ENCODE measurements at regions not wholly inside any gene's neighbourhood (a gene's known extent, or its start where the extent isn't known, plus 50 kb on each side); places are given as distances from the start of the nearest gene placed in this dataset.

DNA sequence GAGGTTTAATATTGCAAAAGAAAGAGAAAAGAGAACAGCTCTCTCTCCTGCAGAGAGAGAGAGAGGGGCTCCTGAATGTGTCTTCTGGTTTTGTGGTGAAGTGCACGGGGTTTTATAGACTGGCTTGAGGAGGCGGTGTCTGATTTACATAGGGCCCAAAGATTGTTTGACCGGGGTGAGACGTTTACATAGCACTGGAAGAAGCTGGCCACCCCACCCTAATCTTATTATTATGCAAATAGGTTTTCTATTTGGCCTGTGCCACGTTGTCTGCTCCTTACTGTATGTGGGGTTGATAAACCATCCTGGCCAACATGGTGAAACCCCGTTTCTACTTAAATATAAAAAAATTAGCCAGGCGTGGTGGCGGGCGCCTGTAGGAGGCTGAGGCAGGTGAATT, 268.6 kb downstream of the SV2B start:
- TF ChIP-seq, protein P1, sequence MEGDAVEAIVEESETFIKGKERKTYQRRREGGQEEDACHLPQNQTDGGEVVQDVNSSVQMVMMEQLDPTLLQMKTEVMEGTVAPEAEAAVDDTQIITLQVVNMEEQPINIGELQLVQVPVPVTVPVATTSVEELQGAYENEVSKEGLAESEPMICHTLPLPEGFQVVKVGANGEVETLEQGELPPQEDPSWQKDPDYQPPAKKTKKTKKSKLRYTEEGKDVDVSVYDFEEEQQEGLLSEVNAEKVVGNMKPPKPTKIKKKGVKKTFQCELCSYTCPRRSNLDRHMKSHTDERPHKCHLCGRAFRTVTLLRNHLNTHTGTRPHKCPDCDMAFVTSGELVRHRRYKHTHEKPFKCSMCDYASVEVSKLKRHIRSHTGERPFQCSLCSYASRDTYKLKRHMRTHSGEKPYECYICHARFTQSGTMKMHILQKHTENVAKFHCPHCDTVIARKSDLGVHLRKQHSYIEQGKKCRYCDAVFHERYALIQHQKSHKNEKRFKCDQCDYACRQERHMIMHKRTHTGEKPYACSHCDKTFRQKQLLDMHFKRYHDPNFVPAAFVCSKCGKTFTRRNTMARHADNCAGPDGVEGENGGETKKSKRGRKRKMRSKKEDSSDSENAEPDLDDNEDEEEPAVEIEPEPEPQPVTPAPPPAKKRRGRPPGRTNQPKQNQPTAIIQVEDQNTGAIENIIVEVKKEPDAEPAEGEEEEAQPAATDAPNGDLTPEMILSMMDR (IDR thresholded peaks at IDR 0.05): no peak
- TF ChIP-seq FOSL2 (IDR thresholded peaks at IDR 0.05; ENCODE audit: borderline replicate concordance, low read depth) (no peak), ELF1 (IDR thresholded peaks at IDR 0.05) (no peak), SMC3 (IDR thresholded peaks at IDR 0.05; ENCODE audit: low read depth, low read length) (no peak), USF2 (IDR thresholded peaks at IDR 0.05; ENCODE audit: borderline replicate concordance, low read depth, low read length) (no peak), NRF1 (IDR thresholded peaks at IDR 0.05; ENCODE audit: low read depth, low read length) (no peak), JUND (IDR thresholded peaks at IDR 0.05) (no peak)
- TF ChIP-seq, protein P2, sequence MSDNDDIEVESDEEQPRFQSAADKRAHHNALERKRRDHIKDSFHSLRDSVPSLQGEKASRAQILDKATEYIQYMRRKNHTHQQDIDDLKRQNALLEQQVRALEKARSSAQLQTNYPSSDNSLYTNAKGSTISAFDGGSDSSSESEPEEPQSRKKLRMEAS (IDR thresholded peaks at IDR 0.05; ENCODE audit: low read depth): no peak
